Upper lobe of left lung (tissue), 4 donors: ENCODE measurements at regions not wholly inside any gene's neighbourhood (a gene's known extent, or its start where the extent isn't known, plus 50 kb on each side); places are given as distances from the start of the nearest gene placed in this dataset.

Source experiments
- CTCF ChIP-seq, 6 experiments: fragments of 450-650 bp in 4 of 6; fragments of 200-600 bp in 2 of 6; sonication (generic) in 2 of 6; IDR thresholded peaks; one replicate each; pipeline ENCODE4 v1.5.1; 2016 to 2019; ENCODE audit warnings: antibody characterized with exemption in 6 of 6
- EP300 ChIP-seq, 4 donors: sonication (generic); formaldehyde crosslinking; IDR thresholded peaks; one replicate each; pipeline ENCODE4 v1.5.1; 2017; ENCODE audit warnings: antibody characterized with exemption in 4 of 4, control low read depth in 2 of 4
- POLR2A ChIP-seq, 4 donors: fragments of 450-650 bp; IDR thresholded peaks; one replicate each; pipeline ENCODE4 v1.5.1; 2016 to 2017; ENCODE audit warnings: antibody characterized with exemption in 4 of 4, mild to moderate bottlenecking in 2 of 4
- POLR2AphosphoS5 ChIP-seq, 2 donors: sonication (generic); formaldehyde crosslinking; IDR thresholded peaks; one replicate each; pipeline ENCODE4 v1.5.1; 2017; ENCODE audit warnings: antibody characterized with exemption in 2 of 2

- TF ChIP-seq POLR2AphosphoS5 (IDR thresholded peaks at IDR 0.05) (no peak), POLR2A (IDR thresholded peaks at IDR 0.05) (no peak), CTCF (IDR thresholded peaks at IDR 0.05) (no peak), EP300 (IDR thresholded peaks at IDR 0.05) (no peak)
Observed at GRCh38 chr3:150296966-150297365, 111.1 kb upstream of the TSC22D2 start.
